ENCODE measurements at regions not wholly inside any gene's neighbourhood (a gene's known extent, or its start where the extent isn't known, plus 50 kb on each side); places are given as distances from the start of the nearest gene placed in this dataset.

- no peaks in the 10 kb centered on the region for H3K4me1 ChIP-seq (ENCODE audit: control insufficient read depth, insufficient read depth, low read length)
- H3K4me3 ChIP-seq: no peak overlapping the region
- intact Hi-C loops (cut with micrococcal nuclease; ENCODE audit: unreplicated experiment): loop anchor here (10.0 kb wide), 1 partner anchor 56 kb away; no protein-coding TSS in a partner anchor
- no peak for DNase-seq (ENCODE audit: low read depth, low spot score)
- ChIA-PET POLR2A (no interaction called here), RAD21 (ENCODE audit: unreplicated experiment) (no interaction called here), SMC1A (ENCODE audit: uncharacterized antibody, unreplicated experiment) (no interaction called here), CTCF (no interaction called here)
- H3K27me3 ChIP-seq (replicated peaks in 1 of 2; ENCODE audit: control insufficient read depth in 2 of 2, insufficient read depth in 2 of 2, low read length in 1 of 2): no peaks in the 10 kb centered on the region
- TF ChIP-seq RCOR1 (conservative IDR thresholded peaks at IDR 0.05; ENCODE audit: low read depth, low read length): no peak
- TF ChIP-seq SPI1 (IDR thresholded peaks at IDR 0.05; ENCODE audit: borderline replicate concordance, insufficient read depth, low read depth, low read length): no peak
- TF ChIP-seq PKNOX1 (IDR thresholded peaks at IDR 0.05): no peak
- no peak for TF ChIP-seq CBFB (IDR thresholded peaks at IDR 0.05; ENCODE audit: low read depth)
- TF ChIP-seq YBX1 (IDR thresholded peaks at IDR 0.05): no peak
- no peak for TF ChIP-seq LARP7 (IDR thresholded peaks at IDR 0.05)
- H3K36me3 ChIP-seq (ENCODE audit: control insufficient read depth in 2 of 2, insufficient read depth in 2 of 2, low read length in 1 of 2): no peaks in the 10 kb centered on the region
- no peak overlapping the region for H3K4me2 ChIP-seq (ENCODE audit: control insufficient read depth, insufficient read depth)
- H3K9ac ChIP-seq (ENCODE audit: control insufficient read depth, insufficient read depth, low read length): no peak overlapping the region
- H3K79me2 ChIP-seq (ENCODE audit: control insufficient read depth, insufficient read depth, low read length): no peaks in the 10 kb centered on the region
- no peaks in the 10 kb centered on the region for H4K20me1 ChIP-seq (ENCODE audit: control insufficient read depth, insufficient read depth)
- no TSS peak for BruUV-seq (replicated peaks)
- no peak for FAIRE-seq
- H2AFZ ChIP-seq (ENCODE audit: control insufficient read depth, low read depth, low read length): no peak overlapping the region
- H3K9me3 ChIP-seq (replicated peaks; ENCODE audit: control insufficient read depth, insufficient read depth, low read length): no peaks in the 10 kb centered on the region
- in situ Hi-C loops (cut with MboI): no loop called here
- 63% methylated on average over 3 of the region's 3 CpGs for WGBS (ENCODE audit: insufficient coverage, insufficient replicate concordance, low lambda C conversion rate, missing lambda C conversion rate)
- no peak overlapping the region for H3K27ac ChIP-seq (ENCODE audit: control insufficient read depth, insufficient read depth)
- no peak for ATAC-seq
Measured at GRCh38 chrX:44470816-44471215, 71.8 kb downstream of the FUNDC1 start.

GRCh38 chrX:44462850-44463249 is 79.8 kb downstream of the FUNDC1 start:
- Histone ChIP-seq H3K27me3 (replicated peaks in 1 of 2; ENCODE audit: control insufficient read depth in 2 of 2, insufficient read depth in 2 of 2, low read length in 1 of 2) (no peaks in the 10 kb centered on the region), H2AFZ (ENCODE audit: control insufficient read depth, low read depth, low read length) (no peak overlapping the region), H3K9ac (ENCODE audit: control insufficient read depth, insufficient read depth, low read length) (no peak overlapping the region), H3K27ac (ENCODE audit: control insufficient read depth, insufficient read depth) (no peak overlapping the region), H3K4me1 (ENCODE audit: control insufficient read depth, insufficient read depth, low read length) (no peaks in the 10 kb centered on the region), H3K79me2 (ENCODE audit: control insufficient read depth, insufficient read depth, low read length) (no peaks in the 10 kb centered on the region), H3K36me3 (ENCODE audit: control insufficient read depth in 2 of 2, insufficient read depth in 2 of 2, low read length in 1 of 2) (no peaks in the 10 kb centered on the region), H3K4me3 (no peak overlapping the region), H4K20me1 (ENCODE audit: control insufficient read depth, insufficient read depth) (no peaks in the 10 kb centered on the region), H3K4me2 (ENCODE audit: control insufficient read depth, insufficient read depth) (no peak overlapping the region), H3K9me3 (replicated peaks; ENCODE audit: control insufficient read depth, insufficient read depth, low read length) (no peaks in the 10 kb centered on the region)
- in situ Hi-C loops (cut with MboI): no loop called here
- BruUV-seq (replicated peaks): no TSS peak
- ChIA-PET CTCF (no interaction called here), POLR2A (no interaction called here), SMC1A (ENCODE audit: uncharacterized antibody, unreplicated experiment) (no interaction called here), RAD21 (ENCODE audit: unreplicated experiment) (no interaction called here)
- 25% methylated on average over 4 of the region's 4 CpGs for WGBS (ENCODE audit: insufficient coverage, insufficient replicate concordance, low lambda C conversion rate, missing lambda C conversion rate)
- ATAC-seq (no peak), FAIRE-seq (no peak), DNase-seq (ENCODE audit: low read depth, low spot score) (no peak)
- TF ChIP-seq IRF3 (IDR thresholded peaks at IDR 0.05): no peak
- intact Hi-C loops (cut with micrococcal nuclease; ENCODE audit: unreplicated experiment): no loop called here
